ENCODE measurements at regions not wholly inside any gene's neighbourhood (a gene's known extent, or its start where the extent isn't known, plus 50 kb on each side); places are given as distances from the start of the nearest gene placed in this dataset.

- Histone ChIP-seq H2AFZ (ENCODE audit: low read depth, low read length) (peak overlapping the region; percentile 71), H3K4me1 (ENCODE audit: insufficient read depth, low read length) (peaks cover 15% of the 10 kb centered on the region), H3K27ac (ENCODE audit: low read length) (peak overlapping the region; percentile 49; the same call in 1 of the 2 replicates), H3K9me3 (ENCODE audit: insufficient read depth, low read length, severe bottlenecking) (no peaks in the 10 kb centered on the region), H3K27me3 (ENCODE audit: insufficient read depth, low read length, poor library complexity) (no peaks in the 10 kb centered on the region), H3K36me3 (ENCODE audit: insufficient read depth, low read length) (no peaks in the 10 kb centered on the region), H3K4me2 (ENCODE audit: insufficient read depth, low read length) (no peak overlapping the region), H3K4me3 (ENCODE audit: low read depth in 1 of 2, low read length in 2 of 2) (no peak overlapping the region), H3K79me2 (ENCODE audit: insufficient read depth, low read length) (no peaks in the 10 kb centered on the region), H4K20me1 (ENCODE audit: insufficient read depth, low read length) (no peaks in the 10 kb centered on the region), H3K9ac (ENCODE audit: low read depth, low read length) (no peak overlapping the region)
- ATAC-seq (ENCODE audit: insufficient read depth, low read depth) (peak; percentile 27; the same call in 1 of the 3 replicates), DNase-seq (no peak)
- TF ChIP-seq EZH2 (IDR thresholded peaks at IDR 0.05; ENCODE audit: borderline replicate concordance, low read depth, low read length, severe bottlenecking): no peak
- no peak for TF ChIP-seq CTCF (IDR thresholded peaks at IDR 0.05; ENCODE audit: borderline replicate concordance, extremely low read depth, low read length, poor library complexity, severe bottlenecking)
Measured at GRCh38 chr12:91778938-91779400, 366.7 kb downstream of the BTG1 start.

GRCh38 chr12:91778091-91778832, 367.4 kb downstream of the BTG1 start:
- Histone ChIP-seq H3K27ac (ENCODE audit: low read length) (peak overlapping the region; percentile 49; the same call in 1 of the 2 replicates), H4K20me1 (ENCODE audit: insufficient read depth, low read length) (no peaks in the 10 kb centered on the region), H3K4me3 (ENCODE audit: low read depth in 1 of 2, low read length in 2 of 2) (no peak overlapping the region), H3K9me3 (ENCODE audit: insufficient read depth, low read length, severe bottlenecking) (no peaks in the 10 kb centered on the region), H2AFZ (ENCODE audit: low read depth, low read length) (peak overlapping the region; percentile 71), H3K36me3 (ENCODE audit: insufficient read depth, low read length) (no peaks in the 10 kb centered on the region), H3K27me3 (ENCODE audit: insufficient read depth, low read length, poor library complexity) (no peaks in the 10 kb centered on the region), H3K4me2 (ENCODE audit: insufficient read depth, low read length) (peak overlapping the region; percentile 28; the same call in 1 of the 2 replicates), H3K79me2 (ENCODE audit: insufficient read depth, low read length) (no peaks in the 10 kb centered on the region), H3K9ac (ENCODE audit: low read depth, low read length) (no peak overlapping the region), H3K4me1 (ENCODE audit: insufficient read depth, low read length) (peaks cover 15% of the 10 kb centered on the region)
- TF ChIP-seq EZH2 (IDR thresholded peaks at IDR 0.05; ENCODE audit: borderline replicate concordance, low read depth, low read length, severe bottlenecking) (no peak), CTCF (IDR thresholded peaks at IDR 0.05; ENCODE audit: borderline replicate concordance, extremely low read depth, low read length, poor library complexity, severe bottlenecking) (no peak)
- ATAC-seq (ENCODE audit: insufficient read depth, low read depth) (peak; percentile 64; the same call in 2 of the 3 replicates), DNase-seq (no peak)

- Histone ChIP-seq H3K79me2 (ENCODE audit: insufficient read depth, low read length) (no peaks in the 10 kb centered on the region), H3K27me3 (ENCODE audit: insufficient read depth, low read length, poor library complexity) (no peaks in the 10 kb centered on the region), H3K4me2 (ENCODE audit: insufficient read depth, low read length) (no peak overlapping the region), H3K4me1 (ENCODE audit: insufficient read depth, low read length) (peaks cover 15% of the 10 kb centered on the region), H2AFZ (ENCODE audit: low read depth, low read length) (no peak overlapping the region), H3K4me3 (ENCODE audit: low read depth in 1 of 2, low read length in 2 of 2) (no peak overlapping the region), H3K9ac (ENCODE audit: low read depth, low read length) (no peak overlapping the region), H3K27ac (ENCODE audit: low read length) (no peak overlapping the region), H3K36me3 (ENCODE audit: insufficient read depth, low read length) (no peaks in the 10 kb centered on the region), H4K20me1 (ENCODE audit: insufficient read depth, low read length) (no peaks in the 10 kb centered on the region), H3K9me3 (ENCODE audit: insufficient read depth, low read length, severe bottlenecking) (no peaks in the 10 kb centered on the region)
- no peak for DNase-seq
- no peak for TF ChIP-seq EZH2 (IDR thresholded peaks at IDR 0.05; ENCODE audit: borderline replicate concordance, low read depth, low read length, severe bottlenecking)
- ATAC-seq (ENCODE audit: insufficient read depth, low read depth): no peak
Measured at GRCh38 chr12:91777268-91777992, 368.2 kb downstream of the BTG1 start.

GRCh38 chr12:91774434-91774921, 371.2 kb downstream of the BTG1 start:
- Histone ChIP-seq H3K79me2 (ENCODE audit: insufficient read depth, low read length) (no peaks in the 10 kb centered on the region), H3K27ac (ENCODE audit: low read length) (no peak overlapping the region), H3K9ac (ENCODE audit: low read depth, low read length) (no peak overlapping the region), H2AFZ (ENCODE audit: low read depth, low read length) (no peak overlapping the region), H3K4me1 (ENCODE audit: insufficient read depth, low read length) (peaks cover 15% of the 10 kb centered on the region), H3K9me3 (ENCODE audit: insufficient read depth, low read length, severe bottlenecking) (no peaks in the 10 kb centered on the region), H3K4me2 (ENCODE audit: insufficient read depth, low read length) (no peak overlapping the region), H3K27me3 (ENCODE audit: insufficient read depth, low read length, poor library complexity) (no peaks in the 10 kb centered on the region), H3K4me3 (ENCODE audit: low read depth in 1 of 2, low read length in 2 of 2) (no peak overlapping the region), H4K20me1 (ENCODE audit: insufficient read depth, low read length) (no peaks in the 10 kb centered on the region), H3K36me3 (ENCODE audit: insufficient read depth, low read length) (no peaks in the 10 kb centered on the region)
- no peak for DNase-seq
- TF ChIP-seq CTCF (IDR thresholded peaks at IDR 0.05; ENCODE audit: borderline replicate concordance, extremely low read depth, low read length, poor library complexity, severe bottlenecking) (no peak), EZH2 (IDR thresholded peaks at IDR 0.05; ENCODE audit: borderline replicate concordance, low read depth, low read length, severe bottlenecking) (no peak)
- ATAC-seq (ENCODE audit: insufficient read depth, low read depth): no peak
